Peyer's patch (tissue), 4 donors: ENCODE measurements at regions not wholly inside any gene's neighbourhood (a gene's known extent, or its start where the extent isn't known, plus 50 kb on each side); places are given as distances from the start of the nearest gene placed in this dataset.

Source experiments
- POLR2A ChIP-seq, 2 donors: fragments of 450-650 bp; IDR thresholded peaks; one replicate each; pipeline ENCODE4 v1.5.1; 2017; ENCODE audit warnings: antibody characterized with exemption in 2 of 2, mild to moderate bottlenecking in 2 of 2, moderate library complexity in 2 of 2
- TF ChIP-seq, protein P1 (sequence below), 6 experiments: fragments of 450-650 bp in 4 of 6; fragments of 200-600 bp in 2 of 6; sonication (generic) in 1 of 6; IDR thresholded peaks; one replicate each; pipeline ENCODE4 v1.5.1; 2017 to 2019; ENCODE audit warnings: antibody characterized with exemption in 6 of 6, mild to moderate bottlenecking in 3 of 6, moderate library complexity in 1 of 6

DNA sequence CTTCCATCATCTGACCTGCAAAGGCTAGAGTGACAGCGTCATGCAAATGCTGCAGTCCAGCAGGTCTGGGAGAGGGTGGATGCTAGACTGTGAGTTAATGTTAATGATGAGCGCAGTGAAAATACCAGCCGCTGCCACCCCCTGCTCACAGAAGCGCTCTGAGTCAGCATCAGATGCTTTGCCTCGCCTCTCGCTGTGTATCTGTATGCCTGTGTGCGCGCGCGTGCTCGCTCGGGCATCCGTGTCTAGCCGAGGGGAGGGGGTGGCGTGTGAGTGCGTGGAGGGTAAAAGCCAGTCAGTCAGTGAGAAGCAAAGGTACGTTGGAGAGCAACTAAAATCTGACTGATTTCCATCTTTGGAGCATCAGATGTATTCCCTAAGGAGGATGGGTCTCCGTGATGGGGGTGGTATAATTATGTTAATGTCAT lies 858.7 kb downstream of the USP25 start:
- no peak for TF ChIP-seq POLR2A (IDR thresholded peaks at IDR 0.05)
- TF ChIP-seq, protein P1, sequence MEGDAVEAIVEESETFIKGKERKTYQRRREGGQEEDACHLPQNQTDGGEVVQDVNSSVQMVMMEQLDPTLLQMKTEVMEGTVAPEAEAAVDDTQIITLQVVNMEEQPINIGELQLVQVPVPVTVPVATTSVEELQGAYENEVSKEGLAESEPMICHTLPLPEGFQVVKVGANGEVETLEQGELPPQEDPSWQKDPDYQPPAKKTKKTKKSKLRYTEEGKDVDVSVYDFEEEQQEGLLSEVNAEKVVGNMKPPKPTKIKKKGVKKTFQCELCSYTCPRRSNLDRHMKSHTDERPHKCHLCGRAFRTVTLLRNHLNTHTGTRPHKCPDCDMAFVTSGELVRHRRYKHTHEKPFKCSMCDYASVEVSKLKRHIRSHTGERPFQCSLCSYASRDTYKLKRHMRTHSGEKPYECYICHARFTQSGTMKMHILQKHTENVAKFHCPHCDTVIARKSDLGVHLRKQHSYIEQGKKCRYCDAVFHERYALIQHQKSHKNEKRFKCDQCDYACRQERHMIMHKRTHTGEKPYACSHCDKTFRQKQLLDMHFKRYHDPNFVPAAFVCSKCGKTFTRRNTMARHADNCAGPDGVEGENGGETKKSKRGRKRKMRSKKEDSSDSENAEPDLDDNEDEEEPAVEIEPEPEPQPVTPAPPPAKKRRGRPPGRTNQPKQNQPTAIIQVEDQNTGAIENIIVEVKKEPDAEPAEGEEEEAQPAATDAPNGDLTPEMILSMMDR (IDR thresholded peaks at IDR 0.05): no peak
